ENCODE measurements at regions not wholly inside any gene's neighbourhood (a gene's known extent, or its start where the extent isn't known, plus 50 kb on each side); places are given as distances from the start of the nearest gene placed in this dataset.

- H3K4me3 ChIP-seq = no peak overlapping the region
- no peaks in the 10 kb centered on the region for H3K27me3 ChIP-seq (replicated peaks)
- H3K9me3 ChIP-seq (replicated peaks) = no peaks in the 10 kb centered on the region
- H3K4me1 ChIP-seq (replicated peaks) = peaks cover 14% of the 10 kb centered on the region
- DNase-seq (ENCODE audit: low read depth in 1 of 2, low spot score in 2 of 2) = no peak
- H3K27ac ChIP-seq = no peak overlapping the region
- no peaks in the 10 kb centered on the region for H3K36me3 ChIP-seq
Observed at GRCh38 chrX:39973810-39974209, 123.9 kb downstream of the BCOR start.

GRCh38 chrX:39974270-39974669 lies 123.5 kb downstream of the BCOR start:
- no peaks in the 10 kb centered on the region for H3K27me3 ChIP-seq (replicated peaks)
- no peak overlapping the region for H3K4me3 ChIP-seq
- H3K4me1 ChIP-seq (replicated peaks) = peaks cover 14% of the 10 kb centered on the region
- no peak overlapping the region for H3K27ac ChIP-seq
- H3K9me3 ChIP-seq (replicated peaks) = no peaks in the 10 kb centered on the region
- H3K36me3 ChIP-seq = no peaks in the 10 kb centered on the region
- no peak for DNase-seq (ENCODE audit: low read depth in 1 of 2, low spot score in 2 of 2)

- H3K4me1 ChIP-seq (replicated peaks) = peaks cover 14% of the 10 kb centered on the region
- H3K27me3 ChIP-seq (replicated peaks) = no peaks in the 10 kb centered on the region
- no peak for DNase-seq (ENCODE audit: low read depth in 1 of 2, low spot score in 2 of 2)
- H3K36me3 ChIP-seq = no peaks in the 10 kb centered on the region
- H3K4me3 ChIP-seq = no peak overlapping the region
- no peaks in the 10 kb centered on the region for H3K9me3 ChIP-seq (replicated peaks)
- no peak overlapping the region for H3K27ac ChIP-seq
Observed at GRCh38 chrX:39975101-39975925, 122.4 kb downstream of the BCOR start.

GRCh38 chrX:39981946-39982345 lies 115.8 kb downstream of the BCOR start:
- no peaks in the 10 kb centered on the region for H3K9me3 ChIP-seq (replicated peaks)
- H3K27me3 ChIP-seq (replicated peaks) = no peaks in the 10 kb centered on the region
- no peaks in the 10 kb centered on the region for H3K36me3 ChIP-seq
- peaks cover 8% of the 10 kb centered on the region for H3K4me1 ChIP-seq (replicated peaks)
- DNase-seq (ENCODE audit: low read depth in 1 of 2, low spot score in 2 of 2) = no peak
- H3K4me3 ChIP-seq = no peak overlapping the region
- no peak overlapping the region for H3K27ac ChIP-seq

GRCh38 chrX:39982948-39983347 lies 114.8 kb downstream of the BCOR start:
- Histone ChIP-seq H3K36me3 (no peaks in the 10 kb centered on the region), H3K27ac (no peak overlapping the region), H3K9me3 (replicated peaks) (no peaks in the 10 kb centered on the region), H3K4me3 (no peak overlapping the region), H3K27me3 (replicated peaks) (no peaks in the 10 kb centered on the region), H3K4me1 (replicated peaks) (peaks cover 8% of the 10 kb centered on the region)
- no peak for DNase-seq (ENCODE audit: low read depth in 1 of 2, low spot score in 2 of 2)

GRCh38 chrX:39983715-39984114 lies 114.0 kb downstream of the BCOR start:
- Histone ChIP-seq H3K27me3 (replicated peaks) (no peaks in the 10 kb centered on the region), H3K27ac (no peak overlapping the region), H3K4me1 (replicated peaks) (peaks cover 8% of the 10 kb centered on the region), H3K4me3 (no peak overlapping the region), H3K36me3 (no peaks in the 10 kb centered on the region), H3K9me3 (replicated peaks) (no peaks in the 10 kb centered on the region)
- peak in 1 of 2 experiments; percentile 56 for DNase-seq (ENCODE audit: low read depth in 1 of 2, low spot score in 2 of 2)

GRCh38 chrX:39984191-39984956 lies 113.4 kb downstream of the BCOR start:
- Histone ChIP-seq H3K27me3 (replicated peaks) (no peaks in the 10 kb centered on the region), H3K36me3 (no peaks in the 10 kb centered on the region), H3K9me3 (replicated peaks) (no peaks in the 10 kb centered on the region), H3K4me1 (replicated peaks) (peaks cover 8% of the 10 kb centered on the region), H3K4me3 (no peak overlapping the region), H3K27ac (no peak overlapping the region)
- DNase-seq (ENCODE audit: low read depth in 1 of 2, low spot score in 2 of 2) = peak in 1 of 2 experiments; percentile 2

- peak in 1 of 2 experiments; percentile 4 for DNase-seq (ENCODE audit: low read depth in 1 of 2, low spot score in 2 of 2)
- H3K9me3 ChIP-seq (replicated peaks) = no peaks in the 10 kb centered on the region
- peaks cover 8% of the 10 kb centered on the region for H3K4me1 ChIP-seq (replicated peaks)
- no peaks in the 10 kb centered on the region for H3K27me3 ChIP-seq (replicated peaks)
- no peak overlapping the region for H3K27ac ChIP-seq
- H3K4me3 ChIP-seq = no peak overlapping the region
- H3K36me3 ChIP-seq = no peaks in the 10 kb centered on the region
Observed at GRCh38 chrX:39985071-39985470, 112.7 kb downstream of the BCOR start.

- Histone ChIP-seq H3K27me3 (replicated peaks) (no peaks in the 10 kb centered on the region), H3K9me3 (replicated peaks) (no peaks in the 10 kb centered on the region), H3K36me3 (no peaks in the 10 kb centered on the region), H3K27ac (no peak overlapping the region), H3K4me3 (no peak overlapping the region), H3K4me1 (replicated peaks) (peaks cover 8% of the 10 kb centered on the region)
- DNase-seq (ENCODE audit: low read depth in 1 of 2, low spot score in 2 of 2) = no peak
Observed at GRCh38 chrX:39985551-39985950, 112.2 kb downstream of the BCOR start.

- H3K9me3 ChIP-seq (replicated peaks) = no peaks in the 10 kb centered on the region
- H3K4me3 ChIP-seq = no peak overlapping the region
- peaks cover 8% of the 10 kb centered on the region for H3K4me1 ChIP-seq (replicated peaks)
- H3K27me3 ChIP-seq (replicated peaks) = no peaks in the 10 kb centered on the region
- H3K27ac ChIP-seq = no peak overlapping the region
- DNase-seq (ENCODE audit: low read depth in 1 of 2, low spot score in 2 of 2) = no peak
- no peaks in the 10 kb centered on the region for H3K36me3 ChIP-seq
Observed at GRCh38 chrX:39988496-39988895, 109.3 kb downstream of the BCOR start.

GRCh38 chrX:39990388-39990787 lies 107.4 kb downstream of the BCOR start:
- H3K4me3 ChIP-seq = no peak overlapping the region
- H3K27ac ChIP-seq = no peak overlapping the region
- no peak for DNase-seq (ENCODE audit: low read depth in 1 of 2, low spot score in 2 of 2)
- H3K27me3 ChIP-seq (replicated peaks) = no peaks in the 10 kb centered on the region
- no peaks in the 10 kb centered on the region for H3K36me3 ChIP-seq
- no peaks in the 10 kb centered on the region for H3K9me3 ChIP-seq (replicated peaks)
- no peaks in the 10 kb centered on the region for H3K4me1 ChIP-seq (replicated peaks)

GRCh38 chrX:39992300-39992699 lies 105.5 kb downstream of the BCOR start:
- no peaks in the 10 kb centered on the region for H3K9me3 ChIP-seq (replicated peaks)
- H3K27me3 ChIP-seq (replicated peaks) = no peaks in the 10 kb centered on the region
- no peak overlapping the region for H3K27ac ChIP-seq
- DNase-seq (ENCODE audit: low read depth in 1 of 2, low spot score in 2 of 2) = no peak
- H3K4me1 ChIP-seq (replicated peaks) = no peaks in the 10 kb centered on the region
- no peak overlapping the region for H3K4me3 ChIP-seq
- H3K36me3 ChIP-seq = no peaks in the 10 kb centered on the region

GRCh38 chrX:39995457-39995856 lies 102.3 kb downstream of the BCOR start:
- no peaks in the 10 kb centered on the region for H3K9me3 ChIP-seq (replicated peaks)
- no peak for DNase-seq (ENCODE audit: low read depth in 1 of 2, low spot score in 2 of 2)
- no peaks in the 10 kb centered on the region for H3K4me1 ChIP-seq (replicated peaks)
- no peak overlapping the region for H3K27ac ChIP-seq
- no peaks in the 10 kb centered on the region for H3K36me3 ChIP-seq
- H3K4me3 ChIP-seq = no peak overlapping the region
- no peaks in the 10 kb centered on the region for H3K27me3 ChIP-seq (replicated peaks)

GRCh38 chrX:39996536-39996935 lies 101.2 kb downstream of the BCOR start:
- no peaks in the 10 kb centered on the region for H3K27me3 ChIP-seq (replicated peaks)
- no peaks in the 10 kb centered on the region for H3K4me1 ChIP-seq (replicated peaks)
- H3K9me3 ChIP-seq (replicated peaks) = no peaks in the 10 kb centered on the region

More at GRCh38 chrX:39996536-39996935, 101.2 kb downstream of the BCOR start:
- Histone ChIP-seq H3K36me3 (no peaks in the 10 kb centered on the region), H3K27ac (no peak overlapping the region), H3K4me3 (no peak overlapping the region)
- DNase-seq (ENCODE audit: low read depth in 1 of 2, low spot score in 2 of 2) = no peak

Data from SJSA1 (cell line).